ENCODE measurements at regions not wholly inside any gene's neighbourhood (a gene's known extent, or its start where the extent isn't known, plus 50 kb on each side); places are given as distances from the start of the nearest gene placed in this dataset.
"Not testable (repeated sequence)": the region's sequence is repeated elsewhere in the genome, so short reads cannot be mapped to it uniquely, and the experiment has no call there.

DNA sequence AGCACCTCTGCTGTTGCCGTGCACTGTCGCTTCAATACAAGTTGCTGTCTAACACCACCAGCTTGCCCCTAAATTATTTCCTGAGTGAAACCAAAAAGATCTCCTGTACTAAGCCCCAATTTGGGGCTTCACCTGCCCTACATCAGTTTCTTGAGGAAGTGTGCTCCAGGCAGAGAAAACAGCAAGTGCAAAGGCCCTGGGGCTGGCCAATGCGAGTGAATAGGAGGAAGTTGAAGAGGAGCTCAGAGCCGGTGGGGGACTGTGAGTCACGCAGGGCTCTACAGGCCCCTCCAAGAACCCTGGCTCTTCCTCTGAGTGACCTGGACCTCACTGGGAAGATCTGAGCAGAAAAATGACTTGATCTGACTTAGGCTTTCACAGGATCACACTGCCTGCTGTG is 117.2 kb downstream of the IPO8 start:
- no peak for DNase-seq

DNA sequence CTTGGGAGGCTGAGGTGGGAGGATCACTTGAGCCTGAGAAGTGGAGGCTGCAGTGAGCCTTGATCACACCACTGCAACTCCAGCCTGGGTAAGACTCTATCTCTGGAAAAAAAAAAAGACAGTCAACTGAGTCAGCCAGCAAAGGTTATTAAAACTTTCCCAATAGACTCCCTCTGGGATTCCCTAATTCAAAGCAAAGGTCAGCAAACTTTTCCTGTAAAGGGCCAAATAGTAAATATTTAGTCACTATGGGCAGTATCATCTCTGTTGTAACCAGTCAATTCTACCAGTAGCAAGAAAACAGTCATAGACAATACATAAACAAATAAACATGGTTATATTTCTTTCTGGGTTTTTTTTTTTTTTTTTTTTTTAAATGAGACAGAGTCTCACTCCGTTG is 122.5 kb downstream of the IPO8 start:
- DNase-seq: no peak

DNA sequence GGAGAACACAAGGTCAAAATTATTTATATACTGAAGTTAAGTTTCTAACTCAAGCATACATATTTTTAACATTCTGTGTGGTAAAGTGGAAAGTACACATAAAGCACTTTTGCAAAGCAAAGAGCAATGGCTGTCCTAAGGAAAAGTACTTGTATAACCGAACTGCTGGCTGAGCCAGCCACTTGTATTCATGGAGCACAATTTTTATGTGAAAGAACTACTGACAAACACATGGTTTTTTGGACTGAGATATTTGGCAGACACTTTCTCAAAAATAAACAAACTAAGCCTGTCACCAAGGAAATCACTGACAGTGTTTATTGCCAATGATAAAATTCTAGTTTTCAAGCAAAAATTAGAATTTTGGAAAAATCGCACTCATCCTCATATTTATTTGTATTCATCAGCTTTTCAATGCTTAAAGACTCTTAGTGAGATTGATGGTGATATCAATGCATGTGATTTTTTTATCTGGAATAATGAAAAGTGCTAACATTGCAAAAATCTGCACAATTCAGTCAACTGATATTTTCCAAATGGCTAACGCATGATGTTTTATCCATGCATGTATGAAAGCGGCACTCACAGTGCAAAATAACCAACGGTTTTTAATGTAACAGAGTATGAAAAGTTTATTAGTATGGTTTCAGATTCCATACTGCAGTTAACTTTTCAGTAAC is 125.3 kb downstream of the IPO8 start:
- DNase-seq: no peak

DNA sequence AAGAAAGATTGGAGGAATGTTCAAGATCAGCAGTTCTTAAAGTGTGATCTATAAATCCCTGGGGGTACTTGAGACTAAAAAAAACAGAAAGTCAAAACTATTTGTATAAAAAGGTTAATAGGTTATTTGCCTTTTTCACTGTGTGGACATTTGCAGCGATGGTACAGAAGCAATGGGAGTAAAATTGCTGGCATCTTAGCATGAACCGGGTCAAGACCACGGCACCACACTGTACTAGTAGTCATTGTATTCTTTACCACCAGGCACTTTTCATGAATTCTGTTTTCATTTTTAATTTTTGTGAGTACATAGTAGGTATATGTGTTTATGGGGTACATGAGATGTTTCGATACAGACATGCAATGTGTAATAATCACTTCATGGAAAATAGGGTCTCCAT is 126.2 kb downstream of the IPO8 start:
- no peak for DNase-seq

DNA sequence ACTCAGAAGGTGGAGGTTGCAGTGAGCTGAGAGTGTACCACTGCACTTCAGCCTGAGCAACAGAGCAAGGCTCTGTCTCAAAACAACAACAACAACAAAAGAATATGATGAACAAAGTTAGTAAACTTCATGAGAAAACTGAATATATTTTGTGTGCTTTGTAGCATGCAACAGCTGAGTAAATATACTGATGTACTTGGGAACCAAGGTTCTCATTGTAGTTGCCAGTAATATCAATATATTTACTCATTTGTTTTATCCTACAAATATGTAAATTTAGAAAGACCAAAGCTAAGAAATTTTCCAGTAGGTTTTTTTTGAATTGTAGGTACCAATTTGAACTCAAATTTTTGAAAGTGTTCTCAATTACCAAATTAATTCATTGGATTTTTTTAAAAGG is 127.2 kb downstream of the IPO8 start:
- DNase-seq: no peak

DNA sequence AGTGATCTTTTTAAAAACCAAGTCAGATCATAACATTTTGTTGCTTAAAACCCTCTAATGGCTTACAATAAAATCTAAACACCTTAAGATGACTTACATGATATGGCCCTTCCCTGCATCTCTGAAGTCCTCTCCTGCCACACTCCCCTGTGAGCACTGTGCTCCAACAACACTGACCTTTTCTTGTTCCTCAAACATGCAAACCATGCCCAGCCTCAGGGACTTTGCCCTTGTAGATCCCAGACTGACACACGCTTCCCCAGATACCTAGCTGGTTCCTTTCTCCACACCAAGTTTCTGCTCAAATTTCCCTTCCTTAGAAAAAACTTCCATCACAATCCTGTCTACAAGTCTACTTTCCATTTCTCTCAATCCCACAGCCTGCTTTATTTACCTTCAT is 128.6 kb downstream of the IPO8 start:
- no peak for DNase-seq

DNA sequence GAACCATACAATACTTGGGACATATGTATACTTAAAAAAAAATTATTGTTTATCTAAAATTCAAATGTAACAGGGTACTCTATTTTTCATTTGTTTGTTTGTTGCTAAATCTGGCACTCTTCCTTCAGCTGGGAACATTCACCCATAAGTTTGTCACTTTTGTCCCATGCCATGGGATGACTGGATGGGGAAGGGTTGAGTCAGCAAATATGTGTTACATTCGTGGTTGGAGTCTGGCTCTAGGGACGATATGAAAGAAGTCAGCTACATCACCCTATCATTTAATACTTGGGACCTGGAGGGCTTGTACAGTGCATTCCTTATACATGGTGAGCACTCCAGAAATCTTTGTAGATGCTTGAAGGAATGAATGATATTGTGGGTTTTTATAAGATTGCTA is 131.3 kb downstream of the IPO8 start:
- no peak for DNase-seq

DNA sequence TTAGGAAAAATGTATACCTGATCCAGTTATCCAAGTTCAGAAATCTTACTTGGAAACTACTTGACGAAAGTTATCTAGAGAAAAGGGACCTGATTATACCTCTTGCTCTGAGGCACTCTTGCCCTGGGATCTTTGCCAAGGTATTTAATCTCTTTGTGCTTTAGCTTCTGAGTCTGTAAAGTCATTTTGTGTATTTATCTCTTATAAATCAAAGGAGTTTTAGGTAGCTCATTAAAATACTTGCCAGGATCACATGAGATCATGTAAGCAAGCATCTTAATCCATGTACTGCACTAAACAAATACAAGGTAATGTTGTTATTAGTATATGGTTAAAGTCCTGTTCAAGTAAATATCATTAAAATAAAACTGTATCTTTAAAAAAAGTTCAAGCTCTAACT is 147.5 kb downstream of the IPO8 start:
- no peak for DNase-seq

DNA sequence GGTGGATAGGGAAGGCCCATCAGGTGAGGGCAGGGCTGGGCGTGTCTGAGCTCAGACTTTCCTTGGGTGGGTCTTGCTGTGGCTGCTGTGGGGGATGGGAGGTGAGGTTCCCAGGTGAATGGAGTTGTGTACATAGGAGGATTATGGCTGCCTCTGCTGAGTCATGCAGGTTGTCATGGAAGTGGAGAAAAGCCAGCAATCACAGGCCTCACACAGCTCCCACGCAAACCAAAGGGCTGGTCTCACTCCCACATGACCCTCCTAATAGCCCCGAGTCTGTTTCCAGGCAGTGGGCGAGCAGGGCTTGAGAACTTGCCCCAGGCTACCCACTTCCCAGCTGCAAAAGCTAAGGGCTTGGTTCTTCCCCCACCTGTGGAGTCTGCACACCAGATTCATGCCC is 149.5 kb downstream of the IPO8 start:
- DNase-seq: no peak

DNA sequence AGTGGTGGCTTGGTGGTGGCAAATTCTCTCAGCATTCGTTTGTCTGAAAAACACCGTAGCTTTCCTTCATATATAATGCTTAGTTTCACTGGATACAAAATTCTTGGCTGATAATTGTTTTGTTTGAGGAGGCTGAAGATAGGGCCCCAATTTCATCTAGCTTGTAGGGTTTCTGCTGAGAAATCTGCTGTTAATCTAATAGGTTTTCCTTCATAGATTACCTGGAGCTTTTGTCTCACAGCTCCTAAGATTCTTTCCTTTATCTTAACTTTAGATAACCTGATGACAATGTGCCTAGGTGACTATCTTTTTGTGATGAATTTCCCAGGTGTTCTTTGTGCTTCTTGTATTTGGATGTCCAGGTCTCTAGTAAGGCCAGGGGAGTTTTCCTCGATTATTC is 151.0 kb downstream of the IPO8 start:
- not testable (repeated sequence) for DNase-seq

DNA sequence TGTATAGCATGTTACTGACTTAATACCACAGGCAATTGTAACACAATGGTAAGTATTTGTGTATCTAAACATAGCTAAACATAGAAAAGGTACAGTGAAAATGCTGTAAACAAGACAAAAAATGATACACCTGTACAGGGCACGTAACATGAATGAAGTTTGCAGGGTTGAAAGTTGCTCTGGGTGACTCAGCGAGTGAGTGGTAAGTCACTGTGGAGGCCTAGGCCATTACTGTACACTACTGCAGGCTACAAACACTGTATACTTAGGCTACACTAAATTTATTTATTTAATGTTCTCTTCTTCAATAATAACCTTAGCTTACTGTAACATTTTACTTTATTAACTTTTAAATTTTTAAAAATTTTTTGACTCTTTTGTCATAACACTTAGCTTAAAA is 158.4 kb downstream of the IPO8 start:
- DNase-seq: no peak

DNA sequence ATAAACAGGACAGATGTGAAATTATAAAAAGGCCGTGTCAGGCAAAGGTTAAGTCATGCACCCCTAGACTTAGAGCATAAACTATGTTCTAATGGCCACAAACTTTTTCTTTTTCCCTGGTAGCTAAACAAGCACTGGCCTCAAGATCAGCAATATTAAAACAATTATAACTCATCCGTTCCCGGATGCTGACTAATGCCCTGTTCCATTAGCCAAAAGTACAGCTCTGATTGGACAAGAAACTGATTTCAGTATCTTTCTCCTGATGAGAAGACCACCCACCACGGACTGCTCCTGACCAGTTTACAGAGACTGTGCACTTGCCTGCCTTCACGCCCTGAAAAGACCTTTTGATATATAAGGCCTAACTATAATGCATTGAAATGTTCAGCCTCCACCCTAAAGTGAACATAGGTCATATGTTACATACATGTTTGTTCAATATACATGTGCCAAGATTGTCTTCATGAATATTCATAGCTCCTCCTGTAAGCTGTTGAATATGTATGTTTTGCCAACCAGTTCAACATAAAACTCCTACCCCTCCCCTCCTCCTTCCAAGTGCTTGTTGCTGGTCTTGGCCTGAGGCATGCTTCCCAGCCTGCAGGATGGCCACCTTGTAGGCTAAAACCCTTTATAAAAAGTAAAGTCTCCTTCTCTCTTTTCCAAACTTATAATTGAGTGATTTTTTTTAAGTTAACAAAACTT is 162.0 kb downstream of the IPO8 start:
- DNase-seq: no peak

DNA sequence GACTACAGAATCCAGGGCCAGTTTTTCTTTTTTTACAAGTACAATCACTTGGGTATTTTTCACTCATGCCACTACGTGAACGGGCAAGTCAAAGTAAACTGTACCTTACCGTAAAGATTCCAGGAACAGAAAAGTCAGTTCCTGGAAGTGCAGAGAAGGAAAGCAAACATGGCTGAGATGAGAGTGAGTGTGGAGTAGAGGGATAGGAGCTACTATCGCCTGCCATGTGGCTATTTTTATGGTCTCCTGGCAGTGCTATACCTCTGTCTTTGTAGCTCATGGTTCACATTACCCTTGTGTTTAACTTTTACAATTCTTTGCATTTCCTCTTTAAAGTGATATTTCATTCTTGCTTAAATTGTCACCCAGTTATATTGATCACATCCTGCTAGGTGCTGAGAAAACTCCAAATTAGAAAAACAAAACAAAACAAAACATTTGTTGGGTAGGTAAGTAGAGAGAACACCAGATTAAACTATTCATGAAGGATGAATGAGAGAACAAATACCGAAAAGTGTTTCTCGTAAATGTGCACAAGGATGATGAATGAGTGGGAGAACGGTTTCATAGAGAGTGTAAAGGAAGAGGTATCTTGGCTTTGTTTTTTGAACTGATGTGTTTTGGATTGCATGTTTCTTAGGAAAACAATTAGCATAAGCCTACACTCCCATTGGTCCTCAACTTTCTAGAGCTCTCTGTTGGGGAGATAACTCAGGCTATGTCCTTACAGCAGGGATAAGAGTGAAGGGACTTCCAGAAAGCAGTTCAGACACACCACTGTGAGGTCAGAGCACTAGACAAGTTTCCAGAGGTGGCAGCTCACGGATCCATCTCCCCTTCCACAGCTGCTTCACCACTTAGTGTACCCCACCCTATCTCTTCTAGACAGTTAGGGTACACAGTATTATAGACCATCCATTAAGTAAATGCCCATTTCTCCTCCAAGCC is 163.7 kb downstream of the IPO8 start:
- no peak for DNase-seq

DNA sequence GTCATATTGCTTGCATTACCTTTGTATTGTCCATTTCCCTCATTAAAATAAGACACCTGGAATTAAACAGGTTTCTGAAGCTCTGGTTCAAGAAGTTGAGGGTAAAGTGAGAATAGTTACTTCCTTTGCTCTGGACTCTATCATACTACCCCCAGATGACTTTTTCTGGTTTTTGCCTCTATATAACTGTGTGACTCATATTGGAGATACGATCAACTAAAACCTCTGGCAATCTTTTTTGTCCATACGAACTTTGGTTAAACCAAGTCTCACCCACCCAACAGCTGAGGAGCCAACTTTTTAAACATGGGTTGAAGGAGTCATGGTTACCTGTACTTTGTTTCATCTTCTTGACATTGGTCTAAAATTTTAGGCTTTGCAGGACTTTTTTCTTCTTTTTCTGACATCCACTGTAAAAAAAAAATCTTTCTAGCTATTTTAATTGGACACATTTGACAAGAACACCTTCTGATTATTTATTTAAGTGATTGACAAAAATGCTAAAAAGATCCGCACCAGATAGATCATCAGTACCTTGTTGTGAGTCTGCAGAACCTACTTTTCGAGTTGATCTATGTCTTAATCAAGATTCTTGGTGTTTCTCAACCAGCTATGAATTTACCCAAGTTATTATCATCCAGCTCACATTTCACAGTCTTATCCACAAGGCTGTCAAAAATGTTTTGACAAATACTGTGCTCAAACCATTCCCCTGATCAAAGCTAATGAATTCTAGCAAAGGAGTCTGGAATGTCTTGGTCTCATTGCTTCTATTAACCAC is 166.0 kb downstream of the IPO8 start:
- no peak for DNase-seq

DNA sequence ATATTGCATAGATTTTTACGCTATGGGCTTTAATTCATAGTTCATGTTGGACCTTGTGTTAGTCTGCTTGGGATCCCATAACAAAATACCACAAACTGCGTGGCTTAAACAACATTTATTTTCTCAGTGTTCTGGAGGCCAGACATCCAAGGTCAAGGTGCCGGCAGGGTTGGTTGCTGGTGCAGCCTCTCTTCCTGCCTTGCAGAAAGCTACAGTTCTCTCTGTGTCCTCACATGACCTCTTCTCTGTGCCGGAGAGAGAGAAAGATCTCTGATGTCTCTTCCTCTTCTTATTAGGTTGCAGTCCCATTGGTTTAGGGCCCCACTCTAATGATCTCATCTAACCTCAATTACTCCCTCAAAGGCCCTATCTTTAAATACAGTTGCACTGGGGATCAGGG is 170.5 kb downstream of the IPO8 start:
- DNase-seq: no peak

DNA sequence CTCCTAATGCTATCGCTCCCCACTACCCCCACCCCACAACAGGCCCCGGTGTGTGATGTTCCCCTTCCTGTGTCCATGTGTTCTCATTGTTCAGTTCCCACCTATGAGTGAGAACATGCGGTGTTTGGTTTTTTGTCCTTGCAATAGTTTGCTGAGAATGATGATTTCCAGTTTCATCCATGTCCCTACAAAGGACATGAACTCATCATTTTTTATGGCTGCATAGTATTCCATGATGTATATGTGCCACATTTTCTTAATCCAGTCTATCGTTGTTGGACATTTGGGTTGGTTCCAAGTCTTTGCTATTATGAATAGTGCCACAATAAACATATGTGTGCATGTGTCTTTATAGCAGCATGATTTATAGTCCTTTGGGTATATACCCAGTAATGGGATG is 175.4 kb downstream of the IPO8 start:
- not testable (repeated sequence) for DNase-seq

DNA sequence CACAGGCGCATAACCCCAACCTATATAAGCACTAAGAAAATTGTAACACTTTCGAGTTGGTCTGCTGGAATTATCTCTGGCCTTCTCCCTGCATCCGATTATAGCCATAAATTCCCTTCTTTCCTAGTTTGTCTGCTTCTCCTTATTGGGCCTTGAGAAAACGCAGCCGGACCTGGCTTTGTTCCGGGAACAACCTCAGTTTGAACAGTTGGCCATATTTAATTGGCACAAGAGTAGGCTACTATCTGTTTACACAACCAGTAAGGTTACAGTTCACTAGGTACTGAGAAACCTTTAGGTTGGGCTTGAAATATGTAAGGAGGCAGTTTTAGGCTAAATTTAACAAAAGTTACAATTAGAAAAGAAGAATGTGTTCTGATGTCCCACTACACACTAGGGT is 176.1 kb downstream of the IPO8 start:
- no peak for DNase-seq

DNA sequence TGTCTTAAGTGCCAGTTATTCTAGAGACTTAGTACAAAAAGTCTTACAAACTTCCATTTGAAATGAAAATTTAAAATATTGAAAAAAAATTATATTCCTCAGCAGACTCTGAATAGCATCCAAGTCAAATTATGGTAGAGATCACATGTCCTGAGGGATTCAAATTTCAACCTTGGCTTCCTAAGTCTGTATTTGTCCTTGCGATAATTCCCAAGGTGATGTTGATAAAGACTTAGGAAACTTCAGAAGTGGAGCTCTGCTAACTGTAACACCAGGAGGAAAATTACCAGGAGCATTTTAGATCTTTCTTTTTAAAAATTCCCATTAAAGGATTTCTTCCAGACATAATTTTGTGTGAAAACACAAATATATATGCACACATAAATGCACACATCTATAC is 178.3 kb downstream of the IPO8 start:
- no peak for DNase-seq

DNA sequence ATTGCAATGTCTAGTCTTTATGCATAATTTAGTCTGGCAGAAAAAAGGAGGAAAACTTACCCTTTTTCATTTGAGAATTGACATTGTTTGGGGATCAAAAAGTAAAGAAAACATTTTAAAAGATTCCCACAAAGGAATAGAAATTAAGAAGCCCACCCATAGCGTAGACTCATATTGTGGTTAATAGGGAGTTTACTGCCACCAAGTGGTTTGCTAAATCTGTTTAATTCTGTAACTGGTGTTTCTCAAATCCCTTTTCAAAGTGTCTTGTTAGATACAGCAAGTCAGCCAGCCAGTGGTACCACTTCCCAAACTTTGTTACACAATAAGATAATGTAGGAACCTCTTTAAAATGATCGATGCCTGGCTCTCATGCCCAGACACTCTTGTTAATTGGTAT is 180.3 kb downstream of the IPO8 start:
- DNase-seq: no peak

DNA sequence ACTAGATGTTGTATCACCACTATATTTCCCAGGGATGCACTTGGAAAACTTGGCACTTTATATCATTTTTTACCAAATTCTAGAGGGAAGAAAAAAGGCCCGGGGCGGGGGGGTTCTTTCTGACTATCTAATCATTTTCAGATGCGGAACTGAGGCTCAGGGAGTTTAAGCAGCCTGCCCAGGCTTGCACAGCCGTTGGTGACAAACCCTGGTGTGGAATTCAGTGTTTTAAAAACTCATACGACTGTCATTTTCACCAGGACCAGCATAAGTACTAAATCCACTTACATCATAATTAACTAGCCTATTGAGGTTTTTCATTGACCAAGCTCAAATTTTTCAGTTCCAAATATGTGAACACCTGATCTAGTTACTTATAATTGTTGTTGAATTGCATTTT is 181.0 kb downstream of the IPO8 start:
- no peak for DNase-seq

DNA sequence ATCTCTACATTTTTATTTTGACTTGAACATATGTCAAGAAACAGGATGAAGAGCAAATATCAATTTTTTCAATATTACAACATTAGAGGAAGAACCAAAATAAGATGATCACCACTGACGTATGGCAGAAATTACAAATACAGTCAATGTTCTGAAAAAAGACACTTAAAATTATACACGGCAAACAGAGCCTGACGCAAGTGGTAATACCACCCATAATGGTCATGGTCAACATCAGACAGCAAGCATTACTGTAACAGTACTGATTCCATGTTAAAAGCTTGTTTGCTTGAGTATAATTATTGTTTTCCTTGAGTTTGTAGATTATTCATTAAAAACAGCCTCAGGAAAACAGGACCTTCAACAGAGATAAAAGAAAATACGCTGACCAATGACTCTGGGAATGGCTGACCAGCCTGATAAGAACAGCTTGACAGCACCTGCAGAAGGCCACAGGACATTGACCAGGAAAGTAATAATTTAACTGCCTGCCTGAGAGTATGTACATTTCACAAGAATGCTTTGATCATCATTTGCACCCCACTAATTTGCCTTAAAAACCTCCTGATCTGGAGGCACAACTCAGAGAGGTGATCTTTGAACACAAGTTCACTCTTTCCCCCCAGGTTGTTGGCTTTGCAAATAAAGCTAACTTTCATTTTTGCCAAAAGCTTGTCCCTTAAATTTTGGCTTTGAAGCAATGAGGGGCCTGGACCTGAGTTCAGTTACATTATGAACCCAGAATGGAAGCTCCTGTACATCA is 187.3 kb downstream of the IPO8 start:
- no peak for DNase-seq

DNA sequence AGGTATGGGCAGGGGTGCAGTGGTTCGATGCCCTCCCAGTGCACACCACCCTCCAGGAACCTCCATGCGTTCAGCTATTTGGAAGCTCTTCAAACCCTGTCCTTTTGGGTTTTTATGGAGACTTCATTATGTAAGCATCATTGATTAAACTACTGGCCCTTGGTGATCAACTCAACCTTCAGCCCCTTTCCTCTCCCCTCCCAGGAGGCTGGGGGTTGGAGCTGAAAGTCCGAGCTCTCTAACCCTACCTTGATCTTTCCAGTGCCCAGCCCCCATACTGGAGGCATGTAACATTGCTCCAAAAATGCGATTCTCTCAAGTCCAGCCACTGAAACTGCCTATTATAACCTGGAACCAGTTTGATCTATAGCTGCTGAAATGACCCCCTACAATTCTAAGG is 188.1 kb downstream of the IPO8 start:
- no peak for DNase-seq
